GM12874 (cell line): ENCODE measurements at regions not wholly inside any gene's neighbourhood (a gene's known extent, or its start where the extent isn't known, plus 50 kb on each side); places are given as distances from the start of the nearest gene placed in this dataset.

ENCODE experiments used
- CTCF ChIP-seq: IDR thresholded peaks from 2 replicates; pipeline ENCODE4 v1.5.1; 2011; ENCODE audit warnings: low read depth, mild to moderate bottlenecking, control low read depth, low read length, moderate library complexity; ENCODE audit not compliant: insufficient read depth

GRCh38 chr2:18096836-18097405 is 218.5 kb downstream of the KCNS3 start:
- TF ChIP-seq CTCF, result no peak

- TF ChIP-seq CTCF, result no peak
Measured at GRCh38 chr2:18094277-18094676, 215.8 kb downstream of the KCNS3 start.

GRCh38 chr2:18093196-18093595 is 214.7 kb downstream of the KCNS3 start:
- TF ChIP-seq CTCF, result no peak

GRCh38 chr2:18092760-18093159 is 214.3 kb downstream of the KCNS3 start:
- TF ChIP-seq CTCF, result no peak

- TF ChIP-seq CTCF, result no peak
Measured at GRCh38 chr2:18085593-18085992, 207.1 kb downstream of the KCNS3 start.

- TF ChIP-seq CTCF, result no peak
Measured at GRCh38 chr2:18084376-18084775, 205.9 kb downstream of the KCNS3 start.

GRCh38 chr2:18083806-18084205 is 205.3 kb downstream of the KCNS3 start:
- TF ChIP-seq CTCF, result no peak
